C4-2B (cell line): ENCODE measurements at regions not wholly inside any gene's neighbourhood (a gene's known extent, or its start where the extent isn't known, plus 50 kb on each side); places are given as distances from the start of the nearest gene placed in this dataset.

ENCODE experiments used
- H3K27ac ChIP-seq: fragments of 450-650 bp; 2 replicates; pipeline ENCODE4 v1.5.1; 2017
- ZFX ChIP-seq: fragments of 450-650 bp; IDR thresholded peaks from 2 replicates; pipeline ENCODE4 v1.6.1; 2017
- TF ChIP-seq, protein P1 (sequence below): fragments of 450-650 bp; conservative IDR thresholded peaks from 2 replicates; pipeline ENCODE4 v1.5.1; 2017; ENCODE audit warnings: mild to moderate bottlenecking

- peak overlapping the region; percentile 71 for H3K27ac ChIP-seq
- TF ChIP-seq, protein P1, sequence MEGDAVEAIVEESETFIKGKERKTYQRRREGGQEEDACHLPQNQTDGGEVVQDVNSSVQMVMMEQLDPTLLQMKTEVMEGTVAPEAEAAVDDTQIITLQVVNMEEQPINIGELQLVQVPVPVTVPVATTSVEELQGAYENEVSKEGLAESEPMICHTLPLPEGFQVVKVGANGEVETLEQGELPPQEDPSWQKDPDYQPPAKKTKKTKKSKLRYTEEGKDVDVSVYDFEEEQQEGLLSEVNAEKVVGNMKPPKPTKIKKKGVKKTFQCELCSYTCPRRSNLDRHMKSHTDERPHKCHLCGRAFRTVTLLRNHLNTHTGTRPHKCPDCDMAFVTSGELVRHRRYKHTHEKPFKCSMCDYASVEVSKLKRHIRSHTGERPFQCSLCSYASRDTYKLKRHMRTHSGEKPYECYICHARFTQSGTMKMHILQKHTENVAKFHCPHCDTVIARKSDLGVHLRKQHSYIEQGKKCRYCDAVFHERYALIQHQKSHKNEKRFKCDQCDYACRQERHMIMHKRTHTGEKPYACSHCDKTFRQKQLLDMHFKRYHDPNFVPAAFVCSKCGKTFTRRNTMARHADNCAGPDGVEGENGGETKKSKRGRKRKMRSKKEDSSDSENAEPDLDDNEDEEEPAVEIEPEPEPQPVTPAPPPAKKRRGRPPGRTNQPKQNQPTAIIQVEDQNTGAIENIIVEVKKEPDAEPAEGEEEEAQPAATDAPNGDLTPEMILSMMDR, result no peak
- no peak for TF ChIP-seq ZFX
Measured at GRCh38 chr1:22347854-22348760, 103.5 kb upstream of the ZBTB40 start.

DNA sequence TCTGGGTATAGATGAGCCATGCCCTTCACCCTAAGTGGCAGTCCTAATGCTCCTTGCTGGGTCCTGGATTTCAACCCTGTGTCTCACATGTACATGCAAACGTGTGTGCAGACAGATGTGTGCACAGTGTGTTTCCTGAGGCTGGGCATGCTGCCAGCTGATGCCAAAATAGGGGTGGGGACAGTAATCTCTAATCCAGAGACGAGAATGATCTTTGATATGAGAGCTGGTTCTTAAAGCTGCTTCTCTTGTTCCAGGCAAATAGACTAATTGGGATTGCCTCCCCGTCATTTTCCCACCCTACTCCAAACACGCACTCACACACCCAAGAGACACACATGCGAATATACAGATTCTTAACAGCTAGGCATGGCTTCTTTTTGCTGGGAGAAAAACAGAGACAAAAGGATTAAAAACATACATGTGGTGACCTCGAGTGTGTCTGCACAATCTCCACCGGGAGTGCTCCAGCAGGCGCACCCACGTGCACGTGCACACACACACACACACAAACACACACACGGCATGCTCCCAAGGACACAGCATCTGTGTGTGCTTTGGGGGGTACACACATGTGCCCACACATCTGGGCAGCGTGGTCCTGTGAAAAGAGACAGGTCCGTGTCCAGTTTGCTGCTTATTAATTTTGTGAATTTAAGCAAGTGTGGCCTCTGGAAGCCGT lies 102.1 kb upstream of the ZBTB40 start:
- no peak overlapping the region for H3K27ac ChIP-seq
- TF ChIP-seq ZFX, result no peak
- TF ChIP-seq, protein P1, result no peak

DNA sequence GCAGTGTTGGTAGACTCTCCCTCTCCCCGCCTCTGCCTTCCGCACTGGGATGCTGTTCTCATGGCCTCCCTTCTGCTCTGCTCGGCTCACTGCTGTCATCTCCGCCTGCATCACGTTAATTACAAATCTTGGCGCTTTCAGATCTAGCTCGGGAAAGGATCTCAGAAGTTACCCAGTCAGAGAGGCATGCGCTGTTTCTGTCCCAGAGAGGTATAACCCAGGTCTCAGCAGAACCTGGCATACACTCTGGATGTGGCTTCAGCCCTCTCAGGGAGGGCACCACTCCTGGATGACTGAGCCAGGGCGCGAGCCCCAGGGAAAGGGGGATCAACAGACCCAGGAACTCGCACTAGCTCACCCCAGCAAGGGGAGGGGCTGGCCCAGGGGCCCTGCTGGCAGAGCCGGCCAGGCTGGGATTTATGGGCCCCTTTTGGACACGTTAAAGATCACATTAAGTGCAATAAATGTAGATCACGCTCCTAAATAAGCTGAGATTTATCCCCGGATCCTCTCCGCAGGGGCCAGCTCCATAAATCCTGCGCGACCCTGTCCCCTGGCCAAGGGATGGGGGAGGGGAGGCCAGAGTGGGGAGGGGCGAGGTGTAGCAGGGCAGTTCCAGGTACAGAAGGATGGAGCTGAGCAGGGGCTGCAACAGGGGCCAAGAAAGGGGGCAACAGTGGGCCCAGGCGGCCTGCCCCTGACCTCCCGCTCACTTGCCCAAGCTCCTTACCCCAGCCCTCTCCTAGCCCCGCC lies 101.3 kb upstream of the ZBTB40 start:
- no peak for TF ChIP-seq ZFX
- no peak overlapping the region for H3K27ac ChIP-seq

- no peak for TF ChIP-seq ZFX
- TF ChIP-seq, protein P1, result no peak
- H3K27ac ChIP-seq, result no peak overlapping the region
Measured at GRCh38 chr1:22350924-22351767, 100.5 kb upstream of the ZBTB40 start.

DNA sequence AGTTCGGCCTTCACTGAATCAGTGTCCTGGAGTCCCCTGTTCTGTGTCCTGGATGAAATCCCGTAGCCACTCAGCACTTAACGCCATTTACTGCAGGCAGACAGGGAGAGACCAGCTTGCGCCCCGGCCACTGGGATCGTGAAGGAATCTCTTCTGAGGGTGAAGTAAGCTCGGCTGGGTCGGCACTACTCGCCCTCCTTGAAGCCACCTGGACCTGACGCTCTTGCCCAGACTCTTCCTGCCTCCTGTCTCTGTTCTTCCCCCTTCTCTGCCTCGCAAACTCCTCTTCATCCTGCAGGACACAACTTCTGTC lies 99.9 kb upstream of the ZBTB40 start:
- TF ChIP-seq ZFX, result no peak
- TF ChIP-seq, protein P1, result no peak
- H3K27ac ChIP-seq, result no peak overlapping the region

DNA sequence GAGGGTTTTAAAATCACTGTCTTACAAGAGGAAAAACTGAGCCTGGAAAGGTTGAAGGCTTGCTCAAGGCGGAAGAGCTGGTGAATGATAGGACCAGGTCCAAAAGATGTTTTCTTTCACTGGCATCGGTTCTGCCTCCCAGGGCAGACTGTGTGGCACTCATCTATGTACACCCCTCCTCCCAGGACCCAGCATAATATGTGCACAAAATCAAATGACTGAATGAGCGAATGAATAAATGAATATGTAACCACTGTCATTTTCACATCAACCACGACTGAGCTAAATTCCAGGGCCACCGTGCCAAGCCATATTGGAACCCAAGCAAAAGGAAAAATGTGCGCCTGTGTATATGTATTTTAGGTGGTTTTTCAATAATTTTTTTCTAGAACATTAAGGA lies 99.3 kb upstream of the ZBTB40 start:
- no peak overlapping the region for H3K27ac ChIP-seq
- TF ChIP-seq ZFX, result no peak
- TF ChIP-seq, protein P1, result no peak

GRCh38 chr1:22352896-22353295 lies 98.8 kb upstream of the ZBTB40 start:
- TF ChIP-seq, protein P1, result no peak
- TF ChIP-seq ZFX, result no peak
- no peak overlapping the region for H3K27ac ChIP-seq
